AG09319 (cell line): ENCODE measurements at regions not wholly inside any gene's neighbourhood (a gene's known extent, or its start where the extent isn't known, plus 50 kb on each side); places are given as distances from the start of the nearest gene placed in this dataset.

ENCODE experiments used
- DNase-seq: peaks from one replicate; pipeline ENCODE4 v3.0.0-alpha.2; 2010; ENCODE audit warnings: low read depth; ENCODE audit errors: extremely low read depth
- TF ChIP-seq, protein P1 (sequence below): IDR thresholded peaks from 2 replicates; pipeline ENCODE4 v1.5.1; 2011; ENCODE audit warnings: low read depth, mild to moderate bottlenecking, inconsistent platforms, low read length, moderate library complexity

- TF ChIP-seq, protein P1, sequence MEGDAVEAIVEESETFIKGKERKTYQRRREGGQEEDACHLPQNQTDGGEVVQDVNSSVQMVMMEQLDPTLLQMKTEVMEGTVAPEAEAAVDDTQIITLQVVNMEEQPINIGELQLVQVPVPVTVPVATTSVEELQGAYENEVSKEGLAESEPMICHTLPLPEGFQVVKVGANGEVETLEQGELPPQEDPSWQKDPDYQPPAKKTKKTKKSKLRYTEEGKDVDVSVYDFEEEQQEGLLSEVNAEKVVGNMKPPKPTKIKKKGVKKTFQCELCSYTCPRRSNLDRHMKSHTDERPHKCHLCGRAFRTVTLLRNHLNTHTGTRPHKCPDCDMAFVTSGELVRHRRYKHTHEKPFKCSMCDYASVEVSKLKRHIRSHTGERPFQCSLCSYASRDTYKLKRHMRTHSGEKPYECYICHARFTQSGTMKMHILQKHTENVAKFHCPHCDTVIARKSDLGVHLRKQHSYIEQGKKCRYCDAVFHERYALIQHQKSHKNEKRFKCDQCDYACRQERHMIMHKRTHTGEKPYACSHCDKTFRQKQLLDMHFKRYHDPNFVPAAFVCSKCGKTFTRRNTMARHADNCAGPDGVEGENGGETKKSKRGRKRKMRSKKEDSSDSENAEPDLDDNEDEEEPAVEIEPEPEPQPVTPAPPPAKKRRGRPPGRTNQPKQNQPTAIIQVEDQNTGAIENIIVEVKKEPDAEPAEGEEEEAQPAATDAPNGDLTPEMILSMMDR: no peak
- no peak for DNase-seq
Measured at GRCh38 chr3:193909387-193909786, 226.6 kb upstream of the HES1 start.

DNA sequence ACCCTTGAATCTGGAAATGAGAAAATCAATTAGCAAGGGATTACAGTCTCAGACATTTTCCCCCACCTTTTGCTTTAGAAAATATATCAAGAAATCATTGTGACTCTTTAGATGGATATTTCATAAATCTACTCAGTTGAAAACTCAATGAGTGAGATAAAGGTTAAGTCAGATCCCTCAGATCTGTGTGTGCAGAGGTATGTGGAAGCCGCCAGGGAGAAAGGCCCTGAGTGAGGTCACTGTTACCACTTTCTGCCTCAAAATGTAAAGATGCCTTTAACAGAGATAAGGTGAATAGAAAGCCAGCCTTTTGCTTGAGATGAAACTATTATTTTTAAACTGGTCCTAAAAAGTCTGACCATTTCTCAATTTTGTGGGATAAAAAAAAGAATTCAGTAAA, 225.6 kb upstream of the HES1 start:
- TF ChIP-seq, protein P1: no peak
- DNase-seq: no peak

DNA sequence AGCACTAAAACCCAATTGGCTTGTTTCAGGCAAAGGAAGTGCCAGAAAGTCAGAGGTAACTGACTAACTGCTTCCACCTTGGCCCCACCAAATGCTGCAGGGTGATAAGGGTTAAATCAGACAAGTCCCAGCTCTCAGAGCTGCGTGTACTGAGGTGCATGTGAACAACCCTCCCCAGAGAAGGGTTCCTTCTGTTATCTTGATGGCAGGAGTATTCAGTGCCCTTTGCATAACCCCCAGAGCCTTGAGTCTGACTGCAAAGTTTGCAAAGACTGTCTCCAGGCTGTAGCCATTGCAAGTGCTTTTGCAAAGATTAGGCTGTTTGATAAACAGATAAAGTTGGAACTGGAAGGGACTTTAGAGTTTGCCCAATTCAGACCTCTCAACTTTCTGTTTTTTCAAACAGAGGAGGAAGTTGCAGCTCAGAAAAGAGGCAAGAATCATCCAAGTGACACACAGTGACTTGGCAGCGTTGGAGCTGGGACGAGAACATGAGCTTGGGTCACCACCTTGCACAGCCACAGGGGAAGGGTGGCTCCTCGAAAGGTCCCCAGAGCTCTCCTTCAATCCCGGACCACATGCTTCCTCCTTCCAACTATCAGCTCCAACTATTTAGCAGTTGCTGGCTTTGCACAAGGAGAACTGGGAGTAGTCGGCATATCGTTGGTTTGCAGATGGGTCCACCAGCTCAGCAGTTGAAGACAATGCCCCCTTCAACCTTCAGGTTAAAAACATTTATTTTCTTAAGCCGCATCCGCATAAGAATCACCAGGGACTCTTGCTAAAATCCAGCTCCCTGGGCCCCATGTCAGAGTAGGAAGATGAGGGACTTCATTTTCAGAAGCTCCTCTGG, 224.8 kb upstream of the HES1 start:
- DNase-seq: no peak

DNA sequence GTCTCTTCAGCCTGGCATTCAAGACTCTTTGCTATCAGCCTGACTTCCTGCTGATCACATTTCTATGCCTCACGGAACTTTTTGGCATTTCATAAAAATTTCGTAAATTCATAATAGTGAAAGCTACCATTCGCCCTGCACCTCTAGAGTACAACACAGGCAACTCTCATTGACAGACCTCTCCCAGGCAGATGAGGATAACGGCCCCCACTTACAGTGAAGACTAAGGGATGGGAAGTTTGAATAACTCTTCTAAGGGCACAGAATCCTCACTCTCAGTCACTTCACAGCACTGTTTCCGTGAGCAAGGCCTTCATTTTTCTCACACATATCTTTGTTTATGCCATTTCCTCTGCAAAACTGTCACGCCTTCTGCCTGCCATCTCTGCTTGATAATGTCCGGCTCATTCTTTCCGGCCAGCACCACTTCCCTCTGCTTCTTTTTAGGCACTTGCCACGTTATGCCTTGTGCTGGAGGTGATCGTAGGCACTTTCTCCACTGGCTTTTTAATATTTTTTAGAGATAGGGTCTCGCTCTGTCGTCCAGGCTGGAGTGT, 224.1 kb upstream of the HES1 start:
- TF ChIP-seq, protein P1: no peak
- no peak for DNase-seq

More for the DNA sequence above, 224.8 kb upstream of the HES1 start:
- TF ChIP-seq, protein P1: no peak

DNA sequence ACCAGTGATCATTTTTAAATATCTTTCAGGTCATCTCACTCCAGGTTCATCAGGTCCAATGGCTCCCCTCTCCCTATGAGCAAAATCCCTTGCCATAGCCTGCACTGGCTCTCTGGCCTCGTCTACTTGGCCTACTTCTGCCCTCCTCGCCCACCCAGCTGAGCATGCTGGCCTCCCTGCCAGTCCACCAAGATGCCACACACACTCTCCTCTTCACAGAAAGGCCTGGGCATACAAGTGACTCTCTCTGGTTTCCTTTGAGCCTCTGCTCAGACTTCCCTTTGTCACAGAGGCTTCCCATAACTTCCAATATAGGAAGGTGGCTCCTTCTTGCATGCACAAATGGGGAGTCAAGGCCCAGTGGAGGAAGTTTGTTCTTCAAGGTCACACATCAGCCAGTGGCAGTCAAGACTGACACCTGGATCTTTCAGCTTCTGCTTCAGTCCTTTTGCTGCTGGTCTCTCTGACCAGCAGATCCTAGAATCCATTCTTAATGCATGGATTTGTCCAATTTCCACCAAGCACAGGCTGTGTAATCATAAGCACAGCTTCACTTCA, 223.2 kb upstream of the HES1 start:
- DNase-seq: no peak
- TF ChIP-seq, protein P1: no peak

DNA sequence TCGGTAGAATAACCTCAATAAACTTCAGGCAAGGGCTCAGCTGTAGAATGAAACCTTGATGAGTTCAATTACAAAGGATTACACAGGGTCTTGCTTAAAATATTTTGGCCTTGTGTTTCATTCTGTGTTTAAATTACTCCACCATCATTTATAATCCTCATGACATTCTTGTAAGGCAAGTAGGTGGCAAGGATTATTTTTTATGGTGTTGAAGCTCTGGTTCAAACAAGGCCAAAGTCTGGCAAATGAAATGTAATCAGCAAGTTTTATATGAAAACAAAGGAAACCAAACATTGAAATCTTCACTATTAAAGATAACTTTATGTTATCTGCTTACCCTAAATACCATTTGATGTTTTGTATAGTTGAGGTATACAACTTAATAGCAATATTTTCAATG, 221.3 kb upstream of the HES1 start:
- TF ChIP-seq, protein P1: no peak
- DNase-seq: no peak

- TF ChIP-seq, protein P1: no peak
- no peak for DNase-seq
Measured at GRCh38 chr3:193915099-193915498, 220.8 kb upstream of the HES1 start.
